Activated CD4-positive, alpha-beta T cell treated with anti-CD3 and anti-CD28 coated beads, Interleukin-2, amount 10 ng/mL, durations not matched to agents 24 days and 14 days (primary cell): ENCODE measurements at regions not wholly inside any gene's neighbourhood (a gene's known extent, or its start where the extent isn't known, plus 50 kb on each side); places are given as distances from the start of the nearest gene placed in this dataset.

Experiments used
- DNase-seq: peaks from one replicate; pipeline ENCODE4 v3.0.0; 2022
- H3K27ac Mint-ChIP-seq: one replicate; pipeline ENCODE4 v1.8.0; 2022; ENCODE audit warnings: mild to moderate bottlenecking, mixed read lengths
- H3K27me3 Mint-ChIP-seq: one replicate; pipeline ENCODE4 v1.8.0; 2022; ENCODE audit warnings: mixed read lengths
- H3K36me3 Mint-ChIP-seq: one replicate; pipeline ENCODE4 v1.8.0; 2022; ENCODE audit warnings: low read depth, mild to moderate bottlenecking, mixed read lengths
- H3K4me1 Mint-ChIP-seq: one replicate; pipeline ENCODE4 v1.8.0; 2021; ENCODE audit warnings: mixed read lengths
- H3K4me3 Mint-ChIP-seq: one replicate; pipeline ENCODE4 v1.8.0; 2022; ENCODE audit warnings: mild to moderate bottlenecking, moderate library complexity, mixed read lengths
- H3K9me3 Mint-ChIP-seq: one replicate; pipeline ENCODE4 v1.8.0; 2021; ENCODE audit warnings: mixed read lengths
- intact Hi-C: fragments of 100-400 bp; cut with micrococcal nuclease; formaldehyde crosslinking; loops from one replicate; pipeline ENCODE4 v1.15.1; 2023

DNA sequence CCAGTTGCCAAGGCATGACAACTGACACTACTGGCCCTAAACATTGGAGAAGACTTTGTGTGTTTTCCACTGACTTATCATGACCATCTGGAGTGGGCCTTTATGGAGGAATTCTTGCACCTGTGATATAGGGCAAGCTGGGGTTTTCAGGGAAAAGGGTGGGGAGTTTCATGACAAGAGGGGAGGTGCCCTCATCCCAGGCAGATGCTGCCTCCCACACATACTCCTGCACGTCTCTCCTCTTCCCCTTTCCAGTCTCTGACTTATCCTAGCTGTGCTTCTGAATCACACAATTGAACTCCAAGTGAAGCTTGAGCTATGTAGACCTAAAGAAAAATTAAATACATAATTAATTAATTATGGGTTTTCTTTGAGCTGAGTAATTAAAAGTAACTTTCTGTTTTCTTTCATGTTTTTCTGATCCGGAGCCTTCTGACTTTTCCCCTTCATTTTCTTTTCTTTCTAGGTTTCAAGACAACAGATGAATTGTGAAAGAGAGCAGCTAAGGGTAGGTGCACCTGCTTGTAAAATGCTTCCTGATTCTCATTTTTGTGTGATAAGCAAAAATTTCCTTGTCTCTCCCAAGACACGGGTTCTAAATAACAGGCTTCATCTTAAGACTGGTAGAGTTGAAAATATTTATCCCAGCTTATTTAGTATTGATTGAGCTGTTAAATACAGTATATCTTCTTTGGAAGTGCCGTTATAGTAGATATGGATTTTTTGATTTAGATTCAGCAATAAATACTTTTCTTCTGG lies 280.9 kb upstream of the RBFOX1 start:
- no peaks in the 10 kb centered on the region for H3K4me1 Mint-ChIP-seq
- H3K27me3 Mint-ChIP-seq, result no peaks in the 10 kb centered on the region
- no peak overlapping the region for H3K27ac Mint-ChIP-seq
- no peak for DNase-seq
- no peak overlapping the region for H3K4me3 Mint-ChIP-seq
- intact Hi-C loops, result no loop called here
- H3K9me3 Mint-ChIP-seq, result peaks cover 19% of the 10 kb centered on the region
- no peaks in the 10 kb centered on the region for H3K36me3 Mint-ChIP-seq

DNA sequence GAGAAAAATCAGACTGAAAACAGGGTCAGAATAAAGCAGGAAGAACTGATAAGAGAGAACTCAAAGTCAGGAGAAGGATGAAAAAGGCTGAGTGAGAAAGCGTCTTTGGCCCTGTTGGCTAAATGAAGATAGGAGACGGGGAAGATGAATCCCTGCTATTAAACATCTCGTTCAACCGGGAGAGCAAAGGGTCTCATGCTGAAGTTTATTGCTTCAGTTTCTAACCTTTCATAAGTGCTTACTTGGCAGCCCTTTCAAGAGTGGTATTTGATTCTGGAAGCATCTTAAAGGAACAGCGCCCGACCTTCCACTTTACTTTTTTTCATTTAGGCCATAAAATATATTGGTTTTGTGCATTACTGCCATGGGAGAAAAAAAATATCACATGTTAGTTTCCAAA lies 288.3 kb upstream of the RBFOX1 start:
- peaks cover 19% of the 10 kb centered on the region for H3K9me3 Mint-ChIP-seq
- no peak overlapping the region for H3K27ac Mint-ChIP-seq
- H3K36me3 Mint-ChIP-seq, result no peaks in the 10 kb centered on the region
- H3K4me3 Mint-ChIP-seq, result no peak overlapping the region
- H3K4me1 Mint-ChIP-seq, result no peaks in the 10 kb centered on the region
- no peak for DNase-seq
- no peaks in the 10 kb centered on the region for H3K27me3 Mint-ChIP-seq
- intact Hi-C loops, result no loop called here

DNA sequence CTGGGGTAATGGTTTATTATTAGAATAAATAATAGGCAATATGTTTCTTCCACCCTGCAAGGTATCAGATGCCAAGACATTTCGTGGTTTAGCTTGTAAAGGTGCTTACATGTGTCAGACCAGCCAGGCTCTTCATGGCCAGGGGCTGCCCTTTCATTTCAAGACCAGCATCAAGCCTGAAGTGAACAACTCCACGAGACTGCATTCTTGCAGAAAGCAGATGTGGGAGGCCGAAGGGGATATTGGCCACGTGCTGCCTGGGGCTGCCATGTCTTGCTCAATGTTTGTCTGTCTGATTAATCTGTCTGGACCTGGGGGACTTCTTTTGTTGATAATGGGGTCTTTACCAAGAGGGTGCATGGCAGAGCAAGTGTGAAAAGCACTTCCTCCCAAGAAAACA lies 294.2 kb upstream of the RBFOX1 start:
- no peak for DNase-seq
- intact Hi-C loops, result no loop called here
- peaks cover 13% of the 10 kb centered on the region for H3K9me3 Mint-ChIP-seq
- no peaks in the 10 kb centered on the region for H3K4me1 Mint-ChIP-seq
- no peak overlapping the region for H3K27ac Mint-ChIP-seq
- no peaks in the 10 kb centered on the region for H3K36me3 Mint-ChIP-seq
- H3K27me3 Mint-ChIP-seq, result no peaks in the 10 kb centered on the region
- no peak overlapping the region for H3K4me3 Mint-ChIP-seq

DNA sequence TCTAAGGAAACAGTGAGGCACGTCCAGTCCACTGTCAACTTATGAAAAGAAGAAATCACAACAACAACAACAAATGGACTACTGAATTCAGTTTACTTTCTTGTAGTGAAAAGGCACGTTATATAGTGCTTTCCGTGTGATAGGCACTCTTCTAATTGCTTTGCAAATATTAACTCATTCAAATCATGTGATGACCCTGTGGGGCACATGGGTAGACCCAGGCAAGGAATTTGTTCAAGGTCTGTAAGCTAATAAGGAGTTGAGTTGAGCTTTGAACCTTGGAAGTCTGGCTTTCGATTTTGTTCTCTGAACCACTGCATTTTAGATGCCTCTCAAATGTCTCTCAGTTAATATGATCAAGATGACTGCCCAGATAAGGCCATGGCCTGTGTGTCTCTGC lies 295.1 kb upstream of the RBFOX1 start:
- H3K27ac Mint-ChIP-seq, result no peak overlapping the region
- H3K4me3 Mint-ChIP-seq, result no peak overlapping the region
- intact Hi-C loops, result no loop called here
- H3K9me3 Mint-ChIP-seq, result peaks cover 13% of the 10 kb centered on the region
- no peaks in the 10 kb centered on the region for H3K27me3 Mint-ChIP-seq
- no peaks in the 10 kb centered on the region for H3K36me3 Mint-ChIP-seq
- no peaks in the 10 kb centered on the region for H3K4me1 Mint-ChIP-seq
- DNase-seq, result no peak

DNA sequence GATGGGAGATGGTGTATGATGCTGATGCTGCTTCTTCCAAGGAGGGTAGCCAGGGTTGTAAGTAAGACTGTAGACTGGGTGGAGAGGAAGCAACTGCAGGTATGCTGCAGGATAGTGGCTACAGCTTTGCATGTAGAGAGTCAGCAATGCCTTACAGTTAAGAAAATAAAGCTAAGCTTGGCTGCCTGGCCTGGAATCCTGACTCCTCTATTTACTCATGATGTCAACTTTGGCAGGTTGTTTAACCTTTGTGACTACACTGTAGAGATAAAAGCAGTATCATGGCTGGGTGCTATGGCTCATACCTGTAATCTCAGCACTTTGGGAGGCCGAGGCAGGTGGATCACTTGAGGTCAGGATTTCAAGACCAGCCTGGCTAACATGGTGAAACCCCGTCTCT lies 301.6 kb upstream of the RBFOX1 start:
- no peaks in the 10 kb centered on the region for H3K4me1 Mint-ChIP-seq
- peaks cover 11% of the 10 kb centered on the region for H3K9me3 Mint-ChIP-seq
- intact Hi-C loops, result no loop called here
- H3K4me3 Mint-ChIP-seq, result no peak overlapping the region
- no peak overlapping the region for H3K27ac Mint-ChIP-seq
- DNase-seq, result no peak
- H3K27me3 Mint-ChIP-seq, result no peaks in the 10 kb centered on the region
- H3K36me3 Mint-ChIP-seq, result no peaks in the 10 kb centered on the region

DNA sequence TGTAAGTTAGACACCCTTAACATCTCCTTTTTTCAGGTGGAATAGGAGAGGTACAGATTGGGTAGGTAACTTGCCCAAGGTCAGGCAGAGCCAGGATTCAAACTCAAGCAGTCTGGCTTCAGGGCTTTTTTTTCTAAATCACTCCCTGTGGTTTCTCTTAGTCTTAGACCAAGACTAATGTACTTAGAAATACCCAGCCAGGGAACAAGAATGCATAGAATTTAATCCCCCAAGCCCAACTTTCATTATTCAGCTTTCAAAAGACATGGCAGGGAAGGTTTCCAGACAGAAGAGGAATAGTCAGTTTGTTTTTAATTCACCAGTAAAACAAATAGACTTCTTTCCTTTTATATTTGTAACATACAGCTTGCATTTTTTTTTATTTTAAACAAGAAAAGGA lies 305.2 kb upstream of the RBFOX1 start:
- Mint-ChIP-seq H3K27ac (no peak overlapping the region), H3K9me3 (peaks cover 6% of the 10 kb centered on the region), H3K4me1 (no peaks in the 10 kb centered on the region), H3K27me3 (no peaks in the 10 kb centered on the region), H3K36me3 (no peaks in the 10 kb centered on the region), H3K4me3 (no peak overlapping the region)
- intact Hi-C loops, result no loop called here
- DNase-seq, result no peak

DNA sequence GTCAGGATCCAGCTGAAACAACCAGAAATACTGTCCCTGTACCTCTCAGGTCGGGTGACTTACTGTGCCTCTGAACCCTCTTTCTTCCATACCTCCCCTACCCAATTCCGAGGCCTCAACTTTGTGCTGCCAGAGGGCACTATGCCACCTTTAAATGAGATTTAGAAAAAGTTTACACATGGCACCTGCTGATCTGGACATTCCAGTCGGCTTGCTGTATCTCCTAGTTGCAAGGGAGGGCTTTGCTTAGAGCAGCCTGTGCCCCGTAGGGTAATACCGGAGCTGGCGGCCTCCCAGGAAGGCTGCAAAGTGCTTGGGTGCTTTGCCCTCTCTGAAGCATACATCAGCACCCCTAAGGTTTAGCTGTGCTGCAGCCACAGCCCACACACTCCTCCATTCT lies 306.0 kb upstream of the RBFOX1 start:
- no peak for DNase-seq
- intact Hi-C loops, result no loop called here
- Mint-ChIP-seq H3K27me3 (no peaks in the 10 kb centered on the region), H3K4me3 (no peak overlapping the region), H3K9me3 (peaks cover 6% of the 10 kb centered on the region), H3K36me3 (no peaks in the 10 kb centered on the region), H3K27ac (no peak overlapping the region), H3K4me1 (no peaks in the 10 kb centered on the region)

DNA sequence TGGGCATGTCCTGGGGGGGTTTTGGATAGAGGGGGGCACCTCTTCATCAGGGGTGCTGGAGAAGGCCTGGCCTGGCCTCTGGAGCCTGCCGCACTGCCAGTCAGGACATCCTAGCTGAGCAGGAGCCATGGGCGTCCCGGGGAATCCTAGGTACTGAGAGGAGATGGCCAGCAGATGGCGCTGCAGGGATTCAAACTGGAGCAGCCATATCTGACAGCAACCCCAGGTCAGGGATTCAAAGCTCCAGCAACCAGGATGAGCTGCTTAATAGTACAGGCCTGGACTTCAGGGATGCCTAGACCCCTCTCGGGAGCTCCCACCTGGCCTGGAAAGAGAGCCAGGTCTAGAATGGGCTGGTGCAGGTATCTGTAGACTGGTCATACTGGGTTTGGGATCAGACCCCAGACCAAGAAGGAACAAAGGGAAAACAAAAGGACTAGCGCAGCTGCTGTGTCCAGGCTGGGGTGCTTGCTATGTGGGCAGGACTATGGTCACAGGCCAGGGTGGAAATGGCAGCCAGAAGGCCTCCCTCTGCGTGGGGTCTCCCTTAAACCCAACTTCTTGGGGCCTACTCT lies 306.9 kb upstream of the RBFOX1 start:
- intact Hi-C loops, result no loop called here
- no peaks in the 10 kb centered on the region for H3K36me3 Mint-ChIP-seq
- peak; percentile 67 for DNase-seq

DNA sequence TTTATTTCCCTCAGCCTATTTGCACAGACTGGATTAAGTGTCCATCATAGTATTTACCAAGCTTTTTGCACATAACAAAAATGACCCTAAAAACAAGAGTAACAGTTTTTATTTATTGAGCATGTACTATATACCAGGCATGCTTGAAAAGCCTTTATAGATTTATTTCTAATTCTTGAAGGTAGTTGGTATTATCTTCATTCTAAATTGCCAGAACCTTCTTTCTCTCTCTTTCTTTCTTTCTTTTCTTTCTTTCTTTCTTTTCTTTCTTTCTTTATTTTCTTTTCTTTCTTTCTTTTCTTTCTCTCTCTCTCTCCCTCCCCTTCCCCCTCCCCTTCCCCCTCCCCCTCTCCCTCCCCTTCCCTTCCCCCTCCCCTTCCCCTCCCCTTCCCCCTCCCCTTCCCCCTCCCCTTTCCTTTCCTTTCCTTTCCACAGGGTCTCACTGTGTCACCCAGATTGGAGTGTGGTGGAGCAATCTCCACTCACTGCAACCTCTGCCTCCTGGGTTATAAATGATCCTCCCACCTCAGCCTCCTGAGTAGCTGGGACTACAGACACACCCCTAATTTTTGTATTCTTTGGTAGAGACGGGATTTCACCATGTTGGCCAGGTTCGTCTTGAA lies 310.9 kb upstream of the RBFOX1 start:
- intact Hi-C loops, result no loop called here

More for the DNA sequence above, 306.9 kb upstream of the RBFOX1 start:
- H3K4me3 Mint-ChIP-seq, result no peak overlapping the region
- H3K27me3 Mint-ChIP-seq, result no peaks in the 10 kb centered on the region
- H3K4me1 Mint-ChIP-seq, result no peaks in the 10 kb centered on the region
- H3K27ac Mint-ChIP-seq, result no peak overlapping the region
- H3K9me3 Mint-ChIP-seq, result peaks cover 5% of the 10 kb centered on the region

DNA sequence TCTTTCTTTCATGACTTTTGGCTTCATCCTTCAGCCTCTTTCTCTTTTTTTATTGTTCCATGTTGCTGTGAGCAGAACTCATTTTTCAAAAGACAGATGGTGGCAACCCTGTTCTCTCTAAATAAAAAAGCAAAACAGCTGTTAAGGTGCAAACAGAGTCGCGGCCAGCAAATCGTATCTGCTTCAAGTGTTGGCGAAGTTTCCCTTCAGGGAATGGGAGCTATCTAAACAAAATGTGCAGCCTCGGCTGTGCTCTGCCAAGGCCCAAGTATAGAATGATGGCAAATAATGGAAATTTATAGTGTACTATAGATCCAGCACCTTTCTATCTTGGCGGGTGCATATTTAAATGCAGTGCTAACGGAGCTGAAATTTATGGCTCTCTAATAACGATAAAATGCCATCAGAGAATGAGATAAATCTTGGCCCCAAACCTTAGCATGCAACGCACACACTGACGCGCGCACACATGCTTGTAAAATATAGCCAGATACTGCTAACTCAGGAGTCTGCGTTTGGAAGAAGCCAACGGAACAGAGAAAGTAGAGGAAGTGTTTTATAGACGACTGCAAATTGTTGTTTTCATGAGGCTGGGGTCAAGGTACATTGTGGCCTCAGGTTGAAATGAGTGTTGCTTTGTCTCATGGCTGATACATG lies 315.5 kb upstream of the RBFOX1 start:
- H3K9me3 Mint-ChIP-seq, result peaks cover 7% of the 10 kb centered on the region
- no peaks in the 10 kb centered on the region for H3K4me1 Mint-ChIP-seq
- intact Hi-C loops, result no loop called here
- H3K27me3 Mint-ChIP-seq, result no peaks in the 10 kb centered on the region
- no peak for DNase-seq
- no peaks in the 10 kb centered on the region for H3K36me3 Mint-ChIP-seq
- no peak overlapping the region for H3K27ac Mint-ChIP-seq
- no peak overlapping the region for H3K4me3 Mint-ChIP-seq

More for the DNA sequence above, 310.9 kb upstream of the RBFOX1 start:
- Mint-ChIP-seq H3K36me3 (no peaks in the 10 kb centered on the region), H3K4me1 (no peaks in the 10 kb centered on the region), H3K9me3 (peaks cover 7% of the 10 kb centered on the region), H3K27me3 (no peaks in the 10 kb centered on the region), H3K4me3 (no peak overlapping the region), H3K27ac (no peak overlapping the region)
- no peak for DNase-seq

DNA sequence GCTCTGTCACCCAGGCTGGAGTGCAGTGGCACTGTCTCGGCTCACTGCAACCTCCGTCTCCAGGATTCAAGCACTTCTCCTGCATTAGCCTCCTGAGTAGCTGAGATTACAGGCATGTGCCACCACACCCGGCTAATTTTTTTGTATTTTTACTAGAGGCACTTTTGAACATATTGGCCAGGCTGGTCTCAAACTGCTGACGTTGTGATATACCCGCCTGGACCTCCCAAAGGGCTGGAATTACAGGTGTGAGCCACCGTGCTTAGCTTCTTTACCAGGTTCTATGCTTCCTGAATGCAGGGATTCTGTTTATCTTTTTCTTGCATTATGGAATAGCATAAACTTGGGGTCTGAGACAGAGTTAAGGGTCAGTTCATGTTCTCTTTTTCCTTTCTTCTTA lies 317.9 kb upstream of the RBFOX1 start:
- intact Hi-C loops, result no loop called here
- Mint-ChIP-seq H3K27ac (no peak overlapping the region), H3K4me1 (no peaks in the 10 kb centered on the region), H3K27me3 (no peaks in the 10 kb centered on the region), H3K4me3 (no peak overlapping the region), H3K9me3 (peaks cover 19% of the 10 kb centered on the region), H3K36me3 (no peaks in the 10 kb centered on the region)
- DNase-seq, result no peak

DNA sequence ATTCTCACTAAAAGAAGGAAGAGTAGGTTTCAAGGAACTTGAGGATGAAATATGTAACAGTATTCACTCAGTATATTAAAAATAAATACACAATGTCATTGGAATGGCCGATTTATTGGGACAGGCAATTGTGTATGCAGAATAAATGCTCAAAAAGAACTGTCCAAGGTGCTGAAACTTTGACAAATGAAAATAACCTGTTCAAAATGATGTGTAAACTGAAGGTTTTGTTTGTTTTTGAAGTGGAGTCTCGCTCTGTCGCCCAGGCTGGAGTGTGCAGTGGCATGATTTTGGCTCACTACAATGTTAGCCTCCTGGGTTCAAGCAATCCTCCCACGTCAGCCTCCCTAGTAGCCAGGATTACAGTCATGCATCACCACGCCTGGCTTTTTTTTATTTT lies 318.7 kb upstream of the RBFOX1 start:
- Mint-ChIP-seq H3K27me3 (no peaks in the 10 kb centered on the region), H3K27ac (no peak overlapping the region), H3K36me3 (no peaks in the 10 kb centered on the region), H3K9me3 (peaks cover 24% of the 10 kb centered on the region), H3K4me3 (no peak overlapping the region), H3K4me1 (no peaks in the 10 kb centered on the region)
- DNase-seq, result no peak
- intact Hi-C loops, result no loop called here

DNA sequence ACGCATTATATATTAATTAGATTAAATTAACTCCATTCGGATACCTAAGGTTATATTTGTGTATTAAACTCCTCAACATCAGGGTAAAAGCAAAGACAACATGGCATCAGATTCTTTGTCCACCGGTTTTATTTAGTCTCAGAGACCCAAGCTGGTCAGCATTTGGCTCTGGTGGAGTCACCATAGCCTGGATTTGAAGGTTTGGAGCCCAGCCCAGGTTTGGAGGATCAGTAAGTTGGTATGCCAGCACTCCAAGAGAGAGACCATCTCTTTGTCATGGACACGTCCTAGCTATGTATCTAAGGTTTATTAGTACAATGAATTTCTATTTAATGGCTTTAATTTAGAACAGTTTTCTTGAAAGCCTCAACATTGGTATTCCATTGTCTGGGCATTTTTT lies 328.4 kb upstream of the RBFOX1 start:
- no peak for DNase-seq
- no peak overlapping the region for H3K27ac Mint-ChIP-seq
- H3K27me3 Mint-ChIP-seq, result no peaks in the 10 kb centered on the region
- no peaks in the 10 kb centered on the region for H3K4me1 Mint-ChIP-seq
- H3K4me3 Mint-ChIP-seq, result no peak overlapping the region
- H3K9me3 Mint-ChIP-seq, result peaks cover 23% of the 10 kb centered on the region
- intact Hi-C loops, result no loop called here
- H3K36me3 Mint-ChIP-seq, result no peaks in the 10 kb centered on the region

DNA sequence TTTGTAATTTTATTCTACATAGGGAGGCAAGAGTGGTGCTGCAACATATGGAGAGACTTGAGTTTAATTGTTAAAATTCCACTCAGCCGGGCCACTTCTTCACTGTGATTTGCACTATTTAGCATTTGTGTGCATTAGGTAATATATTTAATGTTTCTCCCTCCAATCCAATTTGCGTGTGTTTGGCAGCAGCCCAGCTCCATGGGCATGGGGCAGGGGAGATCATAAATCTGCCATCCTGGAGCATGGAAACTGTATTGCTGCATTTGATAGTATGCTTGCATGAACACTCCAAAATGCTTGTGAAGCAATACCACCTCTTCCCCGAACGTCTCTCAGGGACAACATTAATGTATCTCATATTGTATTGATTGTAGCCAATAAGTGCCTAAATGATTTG lies 339.1 kb upstream of the RBFOX1 start:
- H3K4me1 Mint-ChIP-seq, result no peaks in the 10 kb centered on the region
- H3K9me3 Mint-ChIP-seq, result peaks cover 17% of the 10 kb centered on the region
- H3K27ac Mint-ChIP-seq, result no peak overlapping the region
- no peak for DNase-seq
- H3K4me3 Mint-ChIP-seq, result no peak overlapping the region
- no peaks in the 10 kb centered on the region for H3K27me3 Mint-ChIP-seq
- H3K36me3 Mint-ChIP-seq, result no peaks in the 10 kb centered on the region
- intact Hi-C loops, result no loop called here
